HCT116 (cell line): ENCODE measurements at regions not wholly inside any gene's neighbourhood (a gene's known extent, or its start where the extent isn't known, plus 50 kb on each side); places are given as distances from the start of the nearest gene placed in this dataset.

Experiments
- ATAC-seq: fragments of 200-7000 bp; cut with Tn5 transposase; 2 replicates; pipeline ENCODE4 v1.9.1; 2020; ENCODE audit warnings: mild to moderate bottlenecking, moderate library complexity
- BruUV-seq: library from RNA; stranded (reverse); fragments of 400-500 nt; replicated peaks from 2 replicates; lab custom pipeline; 2021; lab: Mats Ljungman, UMichigan
- CTCF ChIA-PET: fragments of 300-600 bp; sonication (Branson Sonifier 250); formaldehyde crosslinking; loops from one replicate; lab custom pipeline; 2021; ENCODE audit warnings: antibody characterized with exemption; lab: Charles Lee
- POLR2A ChIA-PET: fragments of 300-600, 350-600 bp; sonication (Branson Sonifier 250); formaldehyde crosslinking; loops from one replicate; lab custom pipeline; 2021; ENCODE audit warnings: antibody characterized with exemption; lab: Charles Lee
- RAD21 ChIA-PET, 2 experiments: fragments of 300-600 bp; sonication (Branson Sonifier 250); formaldehyde crosslinking; loops; one replicate each; lab custom pipeline; 2023; ENCODE audit warnings: low total read pairs in 2 of 2; ENCODE audit not compliant: uncharacterized antibody in 2 of 2, unreplicated experiment in 2 of 2, low non-redundant PET in 1 of 2; lab: Charles Lee
- DNase-seq: peaks from one replicate; pipeline ENCODE4 v3.0.0-alpha.2; 2010; ENCODE audit warnings: low read depth, low spot score
- H2AFZ ChIP-seq: fragments of 200-600 bp; shearing (Covaris generic), sonication (generic); 2 replicates; pipeline ENCODE4 v1.6.1; 2017; ENCODE audit warnings: low read depth, mixed run types, mixed read lengths, antibody characterized with exemption, low read length; ENCODE audit not compliant: poor library complexity, severe bottlenecking
- H3K27ac ChIP-seq: 2 replicates; pipeline ENCODE4 v1.5.1; 2012; ENCODE audit warnings: low read depth, low read length
- H3K27me3 ChIP-seq: fragments of 200-600 bp; sonication (generic); 2 replicates; pipeline ENCODE4 v1.6.1; 2016; ENCODE audit warnings: mixed run types, low read length, mixed read lengths; ENCODE audit not compliant: insufficient read depth
- H3K36me3 ChIP-seq, 2 experiments: fragments of 200-500 bp in 1 of 2; fragments of 200-600 bp in 1 of 2; sonication (Bioruptor generic) in 1 of 2; sonication (generic) in 1 of 2; 2 replicates each; pipeline versions ENCODE4 v1.5.1 to v1.6.1; 2014 to 2016; ENCODE audit warnings: low read length in 2 of 2, inconsistent platforms in 1 of 2, mixed read lengths in 1 of 2, mixed run types in 1 of 2; ENCODE audit not compliant: insufficient read depth in 2 of 2, control insufficient read depth in 1 of 2
- H3K4me1 ChIP-seq, 2 experiments: fragments of 200-600 bp in 1 of 2; sonication (generic) in 1 of 2; 2 replicates each; pipeline versions ENCODE4 v1.5.1 to v1.6.1; 2012 to 2017; ENCODE audit warnings: low read length in 2 of 2, inconsistent platforms in 1 of 2, mild to moderate bottlenecking in 1 of 2, mixed read lengths in 1 of 2, mixed run types in 1 of 2, moderate library complexity in 1 of 2; ENCODE audit not compliant: insufficient read depth in 2 of 2, control insufficient read depth in 1 of 2
- H3K4me2 ChIP-seq: fragments of 200-600 bp; sonication (generic); 2 replicates; pipeline ENCODE4 v1.6.1; 2017; ENCODE audit warnings: mixed run types, low read length, mixed read lengths
- H3K4me3 ChIP-seq, 2 experiments: fragments of 200-600 bp in 1 of 2; sonication (generic) in 1 of 2; replicated peaks in 1 of 2; 2 replicates each; pipeline ENCODE4 v1.5.1; 2011 to 2016; ENCODE audit warnings: low read length in 2 of 2, control low read depth in 1 of 2, low read depth in 1 of 2, mild to moderate bottlenecking in 1 of 2, mixed read lengths in 1 of 2, mixed run types in 1 of 2
- H3K79me2 ChIP-seq: fragments of 200-600 bp; sonication (generic); 2 replicates; pipeline ENCODE4 v1.6.1; 2017; ENCODE audit warnings: mild to moderate bottlenecking, mixed run types, low read length, moderate library complexity, mixed read lengths; ENCODE audit not compliant: insufficient read depth
- H3K9ac ChIP-seq: fragments of 200-600 bp; sonication (generic); 2 replicates; pipeline ENCODE4 v1.6.1; 2016; ENCODE audit warnings: low read length, mixed read lengths
- H3K9me2 ChIP-seq: fragments of 200-600 bp; sonication (generic), shearing (Covaris generic); 2 replicates; pipeline ENCODE4 v1.6.1; 2017; ENCODE audit warnings: mixed run types, mild to moderate bottlenecking, moderate library complexity; ENCODE audit not compliant: insufficient read depth
- H3K9me3 ChIP-seq, 2 experiments: fragments of 200-500 bp in 1 of 2; fragments of 200-600 bp in 1 of 2; sonication (Bioruptor generic) in 1 of 2; sonication (generic) in 1 of 2; 2 replicates each; pipeline ENCODE4 v1.6.1; 2014 to 2017; ENCODE audit warnings: low read length in 2 of 2, mixed read lengths in 2 of 2, inconsistent platforms in 1 of 2, low read depth in 1 of 2, mild to moderate bottlenecking in 1 of 2, mixed run types in 1 of 2, moderate library complexity in 1 of 2; ENCODE audit not compliant: control insufficient read depth in 1 of 2, insufficient read depth in 1 of 2
- H4K20me1 ChIP-seq: fragments of 200-600 bp; sonication (generic), shearing (Covaris generic); 2 replicates; pipeline ENCODE4 v1.6.1; 2017; ENCODE audit warnings: mixed run types, mild to moderate bottlenecking, moderate library complexity; ENCODE audit not compliant: insufficient read depth
- ATF3 ChIP-seq: IDR thresholded peaks from 2 replicates; pipeline ENCODE4 v1.6.1; 2012
- CBX3 ChIP-seq: IDR thresholded peaks from 2 replicates; pipeline ENCODE4 v1.6.1; 2012; ENCODE audit warnings: low read depth
- CEBPB ChIP-seq: IDR thresholded peaks from 2 replicates; pipeline ENCODE4 v1.6.1; 2012; ENCODE audit warnings: low read depth
- EGR1 ChIP-seq: IDR thresholded peaks from 2 replicates; pipeline ENCODE4 v1.6.1; 2012; ENCODE audit warnings: low read depth
- ELF1 ChIP-seq: IDR thresholded peaks from 2 replicates; pipeline ENCODE4 v1.6.1; 2012; ENCODE audit warnings: low read depth, borderline replicate concordance
- JUND ChIP-seq: IDR thresholded peaks from 2 replicates; pipeline ENCODE4 v1.6.1; 2012
- POLR2A ChIP-seq: IDR thresholded peaks from 2 replicates; pipeline ENCODE4 v1.7.0; 2011; ENCODE audit warnings: borderline replicate concordance; ENCODE audit not compliant: insufficient read depth, insufficient read length; ENCODE audit errors: extremely low read depth
- POLR2AphosphoS5 ChIP-seq: IDR thresholded peaks from 2 replicates; pipeline ENCODE4 v1.6.1; 2011; ENCODE audit warnings: mild to moderate bottlenecking, low read depth, low read length, moderate library complexity
- RAD21 ChIP-seq: IDR thresholded peaks from 2 replicates; pipeline ENCODE4 v1.6.1; 2012; ENCODE audit warnings: low read depth, mild to moderate bottlenecking
- SIN3A ChIP-seq: IDR thresholded peaks from 2 replicates; pipeline ENCODE4 v1.6.1; 2012; ENCODE audit warnings: low read depth
- SP1 ChIP-seq: IDR thresholded peaks from 2 replicates; pipeline ENCODE4 v1.6.1; 2012; ENCODE audit warnings: low read depth
- YY1 ChIP-seq: IDR thresholded peaks from 2 replicates; pipeline ENCODE4 v1.6.1; 2011; ENCODE audit warnings: low read length, low read depth, moderate library complexity, mild to moderate bottlenecking; ENCODE audit not compliant: insufficient replicate concordance; ENCODE audit errors: extremely low read depth
- ZFX ChIP-seq: fragments of 450-650 bp; IDR thresholded peaks from 2 replicates; pipeline ENCODE4 v1.6.1; 2017
- intact Hi-C: fragments of 100-400 bp; cut with micrococcal nuclease; formaldehyde crosslinking; loops from 2 replicates; pipeline ENCODE4 v1.10.0; 2022
- TF ChIP-seq, protein P1 (sequence below): IDR thresholded peaks from 2 replicates; pipeline ENCODE4 v1.6.1; 2011; ENCODE audit warnings: mild to moderate bottlenecking, low read length, moderate library complexity; ENCODE audit not compliant: insufficient replicate concordance; ENCODE audit errors: extremely low read depth
- TF ChIP-seq, protein P2 (sequence below): IDR thresholded peaks from 2 replicates; pipeline ENCODE4 v1.6.1; 2012; ENCODE audit warnings: low read depth
- TF ChIP-seq, protein P3 (sequence below): IDR thresholded peaks from 2 replicates; pipeline ENCODE4 v1.6.1; 2012

DNA sequence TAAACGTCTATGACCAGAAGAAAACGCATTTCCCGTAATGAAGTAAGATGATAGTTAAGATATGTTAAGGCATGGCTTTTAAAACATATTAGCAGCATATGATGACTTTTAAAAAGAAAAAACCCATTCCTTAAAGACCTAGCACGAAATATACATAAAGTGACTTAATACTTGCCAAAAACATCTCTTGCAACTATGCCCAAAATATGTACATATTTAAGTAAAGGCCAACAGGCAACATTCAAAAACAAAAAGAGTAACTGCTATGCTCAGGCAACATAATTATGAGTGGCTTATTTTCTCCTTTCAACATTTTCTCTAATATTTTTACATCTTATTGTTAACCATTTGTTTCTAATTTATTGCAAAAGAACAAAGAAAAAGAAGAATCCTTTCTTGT, 60.3 kb upstream of the PAPOLG start:
- no peak overlapping the region for H3K4me3 ChIP-seq
- H3K4me2 ChIP-seq: no peak overlapping the region
- H3K9me3 ChIP-seq: no peaks in the 10 kb centered on the region
- TF ChIP-seq ELF1 (no peak), RAD21 (no peak)
- TF ChIP-seq, all 23 proteins: peak for 0
- BruUV-seq: no TSS peak
- RAD21 ChIA-PET: no interaction called here
- no peak overlapping the region for H2AFZ ChIP-seq
- no peak overlapping the region for H3K27ac ChIP-seq
- CTCF ChIA-PET: interaction anchor here (2.1 kb wide), 1 partner anchor 21 kb away, joined by 10 read pairs; no protein-coding TSS in a partner anchor
- no peak overlapping the region for H3K9ac ChIP-seq
- no peaks in the 10 kb centered on the region for H3K27me3 ChIP-seq
- no peaks in the 10 kb centered on the region for H3K9me2 ChIP-seq
- intact Hi-C loops: no loop called here
- H3K79me2 ChIP-seq: no peaks in the 10 kb centered on the region
- POLR2A ChIA-PET: interaction anchor here (0.6 kb wide), 1 partner anchor 231 kb away, joined by 3 read pairs; no protein-coding TSS in a partner anchor
- no peaks in the 10 kb centered on the region for H3K36me3 ChIP-seq
- no peaks in the 10 kb centered on the region for H3K4me1 ChIP-seq
- ATAC-seq (no peak), DNase-seq (no peak)
- H4K20me1 ChIP-seq: no peaks in the 10 kb centered on the region

DNA sequence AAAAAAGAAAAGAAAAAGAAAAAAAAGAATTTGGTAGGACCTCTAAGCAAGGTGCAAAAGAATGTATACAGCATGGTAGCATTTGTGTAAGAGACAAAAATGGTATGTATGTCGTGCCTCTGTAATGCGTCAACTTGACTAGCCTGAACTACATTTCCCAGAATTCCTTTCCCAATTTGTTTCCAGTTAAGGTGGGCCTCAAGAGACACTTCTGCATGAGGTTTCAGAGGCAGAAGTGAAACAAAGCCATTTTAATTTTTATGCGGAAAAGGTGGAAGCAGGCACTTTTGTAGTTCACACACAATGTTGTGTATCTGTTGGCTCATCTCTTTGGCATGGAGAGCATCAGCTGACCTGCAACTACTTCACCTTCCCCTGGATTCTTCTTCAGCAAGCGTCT, 56.5 kb upstream of the PAPOLG start:
- no peak overlapping the region for H3K9ac ChIP-seq
- H3K79me2 ChIP-seq: no peaks in the 10 kb centered on the region
- CTCF ChIA-PET: no interaction called here
- H3K9me2 ChIP-seq: no peaks in the 10 kb centered on the region
- H3K36me3 ChIP-seq: no peaks in the 10 kb centered on the region
- no TSS peak for BruUV-seq
- no peaks in the 10 kb centered on the region for H3K27me3 ChIP-seq
- H3K9me3 ChIP-seq: no peaks in the 10 kb centered on the region
- H4K20me1 ChIP-seq: no peaks in the 10 kb centered on the region
- H3K27ac ChIP-seq: no peak overlapping the region
- no peak overlapping the region for H2AFZ ChIP-seq
- ATAC-seq: no peak
- intact Hi-C loops: no loop called here
- POLR2A ChIA-PET: no interaction called here
- no peaks in the 10 kb centered on the region for H3K4me1 ChIP-seq
- no peak overlapping the region for H3K4me3 ChIP-seq
- H3K4me2 ChIP-seq: no peak overlapping the region
- RAD21 ChIA-PET: no interaction called here
- DNase-seq: no peak
- TF ChIP-seq SP1: no peak
- TF ChIP-seq, protein P1, sequence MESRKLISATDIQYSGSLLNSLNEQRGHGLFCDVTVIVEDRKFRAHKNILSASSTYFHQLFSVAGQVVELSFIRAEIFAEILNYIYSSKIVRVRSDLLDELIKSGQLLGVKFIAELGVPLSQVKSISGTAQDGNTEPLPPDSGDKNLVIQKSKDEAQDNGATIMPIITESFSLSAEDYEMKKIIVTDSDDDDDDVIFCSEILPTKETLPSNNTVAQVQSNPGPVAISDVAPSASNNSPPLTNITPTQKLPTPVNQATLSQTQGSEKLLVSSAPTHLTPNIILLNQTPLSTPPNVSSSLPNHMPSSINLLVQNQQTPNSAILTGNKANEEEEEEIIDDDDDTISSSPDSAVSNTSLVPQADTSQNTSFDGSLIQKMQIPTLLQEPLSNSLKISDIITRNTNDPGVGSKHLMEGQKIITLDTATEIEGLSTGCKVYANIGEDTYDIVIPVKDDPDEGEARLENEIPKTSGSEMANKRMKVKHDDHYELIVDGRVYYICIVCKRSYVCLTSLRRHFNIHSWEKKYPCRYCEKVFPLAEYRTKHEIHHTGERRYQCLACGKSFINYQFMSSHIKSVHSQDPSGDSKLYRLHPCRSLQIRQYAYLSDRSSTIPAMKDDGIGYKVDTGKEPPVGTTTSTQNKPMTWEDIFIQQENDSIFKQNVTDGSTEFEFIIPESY: no peak
- no peak for TF ChIP-seq ZFX
- TF ChIP-seq, protein P2, sequence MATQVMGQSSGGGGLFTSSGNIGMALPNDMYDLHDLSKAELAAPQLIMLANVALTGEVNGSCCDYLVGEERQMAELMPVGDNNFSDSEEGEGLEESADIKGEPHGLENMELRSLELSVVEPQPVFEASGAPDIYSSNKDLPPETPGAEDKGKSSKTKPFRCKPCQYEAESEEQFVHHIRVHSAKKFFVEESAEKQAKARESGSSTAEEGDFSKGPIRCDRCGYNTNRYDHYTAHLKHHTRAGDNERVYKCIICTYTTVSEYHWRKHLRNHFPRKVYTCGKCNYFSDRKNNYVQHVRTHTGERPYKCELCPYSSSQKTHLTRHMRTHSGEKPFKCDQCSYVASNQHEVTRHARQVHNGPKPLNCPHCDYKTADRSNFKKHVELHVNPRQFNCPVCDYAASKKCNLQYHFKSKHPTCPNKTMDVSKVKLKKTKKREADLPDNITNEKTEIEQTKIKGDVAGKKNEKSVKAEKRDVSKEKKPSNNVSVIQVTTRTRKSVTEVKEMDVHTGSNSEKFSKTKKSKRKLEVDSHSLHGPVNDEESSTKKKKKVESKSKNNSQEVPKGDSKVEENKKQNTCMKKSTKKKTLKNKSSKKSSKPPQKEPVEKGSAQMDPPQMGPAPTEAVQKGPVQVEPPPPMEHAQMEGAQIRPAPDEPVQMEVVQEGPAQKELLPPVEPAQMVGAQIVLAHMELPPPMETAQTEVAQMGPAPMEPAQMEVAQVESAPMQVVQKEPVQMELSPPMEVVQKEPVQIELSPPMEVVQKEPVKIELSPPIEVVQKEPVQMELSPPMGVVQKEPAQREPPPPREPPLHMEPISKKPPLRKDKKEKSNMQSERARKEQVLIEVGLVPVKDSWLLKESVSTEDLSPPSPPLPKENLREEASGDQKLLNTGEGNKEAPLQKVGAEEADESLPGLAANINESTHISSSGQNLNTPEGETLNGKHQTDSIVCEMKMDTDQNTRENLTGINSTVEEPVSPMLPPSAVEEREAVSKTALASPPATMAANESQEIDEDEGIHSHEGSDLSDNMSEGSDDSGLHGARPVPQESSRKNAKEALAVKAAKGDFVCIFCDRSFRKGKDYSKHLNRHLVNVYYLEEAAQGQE: no peak
- no peak for TF ChIP-seq POLR2AphosphoS5
- TF ChIP-seq ATF3: no peak
- no peak for TF ChIP-seq ELF1
- no peak for TF ChIP-seq CBX3
- TF ChIP-seq YY1: no peak
- TF ChIP-seq POLR2A: no peak
- no peak for TF ChIP-seq JUND
- TF ChIP-seq, protein P3, sequence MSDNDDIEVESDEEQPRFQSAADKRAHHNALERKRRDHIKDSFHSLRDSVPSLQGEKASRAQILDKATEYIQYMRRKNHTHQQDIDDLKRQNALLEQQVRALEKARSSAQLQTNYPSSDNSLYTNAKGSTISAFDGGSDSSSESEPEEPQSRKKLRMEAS: no peak
- TF ChIP-seq SIN3A: no peak
- TF ChIP-seq CEBPB: no peak
- no peak for TF ChIP-seq EGR1
